Panc1 (cell line): ENCODE measurements at regions not wholly inside any gene's neighbourhood (a gene's known extent, or its start where the extent isn't known, plus 50 kb on each side); places are given as distances from the start of the nearest gene placed in this dataset.

Experiments used
- ATAC-seq: fragments of 200-7000 bp; cut with Tn5 transposase; 2 replicates; pipeline ENCODE4 v1.9.1; 2020; ENCODE audit warnings: mild to moderate bottlenecking, moderate library complexity
- BruUV-seq: library from RNA; stranded (reverse); fragments of 400-500 nt; replicated peaks from 2 replicates; lab custom pipeline; 2021; lab: Mats Ljungman, UMichigan
- CTCF ChIA-PET: fragments of 300-600 bp; sonication (Branson Sonifier 250); formaldehyde crosslinking; loops from one replicate; lab custom pipeline; 2022; ENCODE audit warnings: antibody characterized with exemption; lab: Charles Lee
- POLR2A ChIA-PET: fragments of 300-600 bp; sonication (Branson Sonifier 250); formaldehyde crosslinking; loops from one replicate; lab custom pipeline; 2022; ENCODE audit warnings: antibody characterized with exemption; lab: Charles Lee
- DNase-seq: peaks from one replicate; pipeline ENCODE4 v3.0.0-alpha.2; 2010; ENCODE audit warnings: low read depth, low spot score
- H3K27ac ChIP-seq: 2 replicates; pipeline ENCODE4 v1.5.1; 2011; ENCODE audit warnings: mild to moderate bottlenecking, low read length, inconsistent platforms
- H3K27me3 ChIP-seq: fragments of 200-500 bp; sonication (Bioruptor generic); 2 replicates; pipeline ENCODE4 v1.6.0; 2014; ENCODE audit warnings: low read length, inconsistent platforms; ENCODE audit not compliant: control insufficient read depth, insufficient read depth
- H3K36me3 ChIP-seq: fragments of 200-500 bp; sonication (Bioruptor generic); 2 replicates; pipeline ENCODE4 v1.5.1; 2014; ENCODE audit warnings: inconsistent platforms, mild to moderate bottlenecking, low read length, moderate library complexity; ENCODE audit not compliant: control insufficient read depth, insufficient read depth
- H3K4me1 ChIP-seq: 2 replicates; pipeline ENCODE4 v1.5.1; 2011; ENCODE audit warnings: inconsistent platforms, mild to moderate bottlenecking, low read length, moderate library complexity; ENCODE audit not compliant: control insufficient read depth, insufficient read depth
- H3K4me3 ChIP-seq, 2 experiments: 2 replicates each; pipeline ENCODE4 v1.5.1; 2011 to 2012; ENCODE audit warnings: low read depth in 2 of 2, low read length in 2 of 2, mild to moderate bottlenecking in 2 of 2, inconsistent platforms in 1 of 2, moderate library complexity in 1 of 2
- H3K9me3 ChIP-seq: fragments of 200-500 bp; sonication (Bioruptor generic); 2 replicates; pipeline ENCODE4 v1.5.1; 2014; ENCODE audit warnings: low read depth, mild to moderate bottlenecking, inconsistent platforms, low read length, moderate library complexity; ENCODE audit not compliant: control insufficient read depth, insufficient read depth
- CTCF ChIP-seq: fragments of 450-650 bp; IDR thresholded peaks from 2 replicates; pipeline ENCODE4 v1.5.1; 2017; ENCODE audit warnings: mild to moderate bottlenecking
- POLR2AphosphoS5 ChIP-seq: IDR thresholded peaks from 2 replicates; pipeline ENCODE4 v1.6.1; 2012; ENCODE audit warnings: mild to moderate bottlenecking, low read depth, low read length, moderate library complexity
- REST ChIP-seq, 2 experiments: IDR thresholded peaks; 2 replicates each; pipeline ENCODE4 v1.6.1; 2011 to 2012; ENCODE audit warnings: low read depth in 2 of 2, control low read depth in 1 of 2, low read length in 1 of 2, mild to moderate bottlenecking in 1 of 2, moderate library complexity in 1 of 2; ENCODE audit not compliant: insufficient read depth in 1 of 2
- SIN3A ChIP-seq: IDR thresholded peaks from 2 replicates; pipeline ENCODE4 v1.6.1; 2012; ENCODE audit warnings: low read depth, mild to moderate bottlenecking, low read length, moderate library complexity, borderline replicate concordance; ENCODE audit not compliant: insufficient read depth
- TCF7L2 ChIP-seq: IDR thresholded peaks from 2 replicates; pipeline ENCODE4 v1.6.1; 2011; ENCODE audit warnings: mild to moderate bottlenecking, low read depth, low read length, inconsistent platforms
- in situ Hi-C: cut with HindIII; loops from 2 replicates; pipeline ENCODE4 v1.10.0; 2016; ENCODE audit warnings: low sequenced_read_pairs, low pct_unique_long_range_greater_than_20kb
- intact Hi-C: fragments of 100-400 bp; cut with micrococcal nuclease; formaldehyde crosslinking; loops from one replicate; pipeline ENCODE4 v1.10.0; 2022; ENCODE audit not compliant: unreplicated experiment

- ChIA-PET CTCF (no interaction called here), POLR2A (no interaction called here)
- Histone ChIP-seq H3K36me3 (no peaks in the 10 kb centered on the region), H3K4me3 (no peak overlapping the region), H3K27ac (no peak overlapping the region), H3K27me3 (no peaks in the 10 kb centered on the region), H3K4me1 (no peaks in the 10 kb centered on the region), H3K9me3 (no peaks in the 10 kb centered on the region)
- no peak for ATAC-seq
- intact Hi-C loops: loop anchor here (2.0 kb wide), 1 partner anchor 839 kb away; no protein-coding TSS in a partner anchor
- BruUV-seq: no TSS peak
- TF ChIP-seq SIN3A (no peak), REST (IDR thresholded peaks at IDR 0.05; ENCODE audit: insufficient read depth in 1 of 2, low read depth in 2 of 2, low read length in 1 of 2) (no peak), POLR2AphosphoS5 (no peak), CTCF (no peak), TCF7L2 (no peak)
- no peak for DNase-seq
- in situ Hi-C loops: no loop called here
Measured at GRCh38 chr13:78139765-78140164, 221.1 kb upstream of the EDNRB start.

- no peak for DNase-seq
- TF ChIP-seq POLR2AphosphoS5 (no peak), SIN3A (no peak)
- Histone ChIP-seq H3K27me3 (no peaks in the 10 kb centered on the region), H3K9me3 (no peaks in the 10 kb centered on the region), H3K36me3 (no peaks in the 10 kb centered on the region), H3K4me1 (no peaks in the 10 kb centered on the region), H3K27ac (no peak overlapping the region), H3K4me3 (no peak overlapping the region)
- POLR2A ChIA-PET: no interaction called here
- ATAC-seq: no peak
- no TSS peak for BruUV-seq
- intact Hi-C loops: no loop called here
- CTCF ChIA-PET: no interaction called here
- in situ Hi-C loops: no loop called here
Measured at GRCh38 chr13:78138756-78139155, 220.1 kb upstream of the EDNRB start.

GRCh38 chr13:78137404-78138142 is 218.9 kb upstream of the EDNRB start:
- TF ChIP-seq CTCF: peak; percentile 73
- no peak for TF ChIP-seq REST (IDR thresholded peaks at IDR 0.05; ENCODE audit: insufficient read depth in 1 of 2, low read depth in 2 of 2, low read length in 1 of 2)
- TF ChIP-seq POLR2AphosphoS5: no peak
- no peak for TF ChIP-seq TCF7L2
- no peak for TF ChIP-seq SIN3A
- in situ Hi-C loops (no loop called here), intact Hi-C loops (no loop called here)
- no peak overlapping the region for H3K4me3 ChIP-seq
- H3K27me3 ChIP-seq: no peaks in the 10 kb centered on the region
- H3K36me3 ChIP-seq: no peaks in the 10 kb centered on the region
- ATAC-seq: peak; percentile 90
- H3K27ac ChIP-seq: no peak overlapping the region
- DNase-seq: peak; percentile 30
- no peaks in the 10 kb centered on the region for H3K9me3 ChIP-seq
- CTCF ChIA-PET: interaction anchor here (0.7 to 1.1 kb wide), 3 partner anchors 136 to 841 kb away, joined by 3 to 10 read pairs (median 3); no protein-coding TSS in a partner anchor
- H3K4me1 ChIP-seq: no peaks in the 10 kb centered on the region
- POLR2A ChIA-PET: no interaction called here
- no TSS peak for BruUV-seq
